NB4 (cell line): ENCODE measurements at regions not wholly inside any gene's neighbourhood (a gene's known extent, or its start where the extent isn't known, plus 50 kb on each side); places are given as distances from the start of the nearest gene placed in this dataset.

Source experiments
- DNase-seq: peaks from one replicate; pipeline ENCODE4 v3.0.0; 2010; ENCODE audit warnings: low read depth
- H3K4me3 ChIP-seq: one replicate; pipeline ENCODE4 v1.5.1; 2011; ENCODE audit warnings: mild to moderate bottlenecking, low read depth, low read length, moderate library complexity
- MYC ChIP-seq: IDR thresholded peaks from 2 replicates; pipeline ENCODE4 v1.6.1; 2011; ENCODE audit warnings: low read depth, low read length
- POLR2A ChIP-seq: IDR thresholded peaks from 2 replicates; pipeline ENCODE4 v1.6.1; 2011; ENCODE audit warnings: mild to moderate bottlenecking; ENCODE audit not compliant: insufficient read length; ENCODE audit errors: extremely low read depth
- TF ChIP-seq, protein P1 (sequence below): IDR thresholded peaks from one replicate; pipeline ENCODE4 v1.5.1; 2012; ENCODE audit warnings: low read depth, low read length
- TF ChIP-seq, protein P2 (sequence below): IDR thresholded peaks from 2 replicates; pipeline ENCODE4 v1.6.1; 2011; ENCODE audit warnings: low read depth, low read length

DNA sequence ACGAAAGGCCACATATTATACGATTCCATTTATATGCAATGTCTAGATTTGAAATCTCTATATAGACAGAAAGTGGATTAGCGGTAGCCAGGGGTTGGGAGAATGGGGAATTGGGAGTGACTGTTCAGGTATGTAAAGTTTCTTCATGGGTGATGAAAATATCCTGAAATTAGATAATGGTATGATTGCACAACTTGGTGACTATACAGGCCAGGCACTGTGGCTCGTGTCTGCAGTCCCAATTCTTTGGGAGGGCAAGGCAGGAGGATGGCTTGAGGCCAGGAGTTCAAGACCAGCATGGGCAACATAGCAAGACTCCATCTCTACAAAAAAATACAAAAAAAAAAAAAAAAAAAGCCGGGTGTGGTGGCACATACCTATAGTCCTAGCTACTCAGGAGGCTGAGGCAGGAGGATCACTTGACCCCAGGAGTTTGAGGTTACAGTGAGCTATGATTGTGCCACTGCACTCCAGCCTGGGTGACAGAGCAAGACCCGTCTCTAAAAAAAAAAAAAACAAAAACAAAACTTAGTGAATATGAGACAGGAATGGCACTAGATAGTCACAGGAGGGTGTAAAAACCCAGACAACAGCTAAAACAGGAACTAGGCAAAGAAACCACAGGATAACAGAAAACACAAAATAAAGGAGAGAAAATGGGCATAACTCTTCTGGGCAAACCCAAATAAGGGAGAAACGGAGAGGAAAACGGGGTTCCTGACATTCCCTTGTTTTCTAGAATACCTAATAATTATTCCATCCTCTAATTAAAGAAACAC, 72.1 kb upstream of the ZNF618 start:
- DNase-seq, result no peak
- no peak overlapping the region for H3K4me3 ChIP-seq
- TF ChIP-seq MYC (no peak), POLR2A (no peak)
- TF ChIP-seq, protein P1, sequence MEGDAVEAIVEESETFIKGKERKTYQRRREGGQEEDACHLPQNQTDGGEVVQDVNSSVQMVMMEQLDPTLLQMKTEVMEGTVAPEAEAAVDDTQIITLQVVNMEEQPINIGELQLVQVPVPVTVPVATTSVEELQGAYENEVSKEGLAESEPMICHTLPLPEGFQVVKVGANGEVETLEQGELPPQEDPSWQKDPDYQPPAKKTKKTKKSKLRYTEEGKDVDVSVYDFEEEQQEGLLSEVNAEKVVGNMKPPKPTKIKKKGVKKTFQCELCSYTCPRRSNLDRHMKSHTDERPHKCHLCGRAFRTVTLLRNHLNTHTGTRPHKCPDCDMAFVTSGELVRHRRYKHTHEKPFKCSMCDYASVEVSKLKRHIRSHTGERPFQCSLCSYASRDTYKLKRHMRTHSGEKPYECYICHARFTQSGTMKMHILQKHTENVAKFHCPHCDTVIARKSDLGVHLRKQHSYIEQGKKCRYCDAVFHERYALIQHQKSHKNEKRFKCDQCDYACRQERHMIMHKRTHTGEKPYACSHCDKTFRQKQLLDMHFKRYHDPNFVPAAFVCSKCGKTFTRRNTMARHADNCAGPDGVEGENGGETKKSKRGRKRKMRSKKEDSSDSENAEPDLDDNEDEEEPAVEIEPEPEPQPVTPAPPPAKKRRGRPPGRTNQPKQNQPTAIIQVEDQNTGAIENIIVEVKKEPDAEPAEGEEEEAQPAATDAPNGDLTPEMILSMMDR, result no peak
- TF ChIP-seq, protein P2, sequence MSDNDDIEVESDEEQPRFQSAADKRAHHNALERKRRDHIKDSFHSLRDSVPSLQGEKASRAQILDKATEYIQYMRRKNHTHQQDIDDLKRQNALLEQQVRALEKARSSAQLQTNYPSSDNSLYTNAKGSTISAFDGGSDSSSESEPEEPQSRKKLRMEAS, result no peak

DNA sequence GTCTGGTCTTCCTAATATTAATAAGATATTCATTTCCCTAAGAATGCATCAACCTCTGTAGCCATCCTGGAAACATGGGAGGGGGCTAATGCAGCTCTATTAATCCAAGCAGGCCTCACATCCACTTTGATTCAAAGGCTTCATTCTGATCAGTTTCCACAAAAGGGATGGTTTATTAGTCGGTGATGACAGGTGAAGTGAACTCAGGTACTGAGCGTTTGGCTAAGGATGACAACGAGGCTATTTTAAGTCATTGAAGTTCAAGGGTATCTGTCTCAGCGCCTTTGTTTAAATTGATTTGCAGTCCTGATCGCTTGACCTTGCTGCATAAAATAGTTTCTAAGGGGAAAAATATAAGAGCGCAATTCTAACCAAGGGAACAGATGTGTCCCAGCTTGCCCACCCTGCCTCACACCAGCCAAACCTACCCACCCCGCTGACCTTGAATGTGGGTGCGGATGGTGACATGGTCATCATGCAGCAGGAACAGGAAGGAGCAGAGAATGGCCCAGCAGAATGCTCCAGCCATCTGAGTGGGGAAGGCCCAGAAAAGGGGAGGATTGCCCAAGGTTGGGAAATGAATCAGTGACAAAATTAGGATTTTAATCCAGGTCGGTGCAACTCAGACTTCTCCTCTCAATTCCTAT, 70.5 kb upstream of the ZNF618 start:
- no peak overlapping the region for H3K4me3 ChIP-seq
- no peak for DNase-seq
- TF ChIP-seq POLR2A, result no peak
- TF ChIP-seq, protein P1, result no peak
- TF ChIP-seq MYC, result no peak
- TF ChIP-seq, protein P2, result no peak

DNA sequence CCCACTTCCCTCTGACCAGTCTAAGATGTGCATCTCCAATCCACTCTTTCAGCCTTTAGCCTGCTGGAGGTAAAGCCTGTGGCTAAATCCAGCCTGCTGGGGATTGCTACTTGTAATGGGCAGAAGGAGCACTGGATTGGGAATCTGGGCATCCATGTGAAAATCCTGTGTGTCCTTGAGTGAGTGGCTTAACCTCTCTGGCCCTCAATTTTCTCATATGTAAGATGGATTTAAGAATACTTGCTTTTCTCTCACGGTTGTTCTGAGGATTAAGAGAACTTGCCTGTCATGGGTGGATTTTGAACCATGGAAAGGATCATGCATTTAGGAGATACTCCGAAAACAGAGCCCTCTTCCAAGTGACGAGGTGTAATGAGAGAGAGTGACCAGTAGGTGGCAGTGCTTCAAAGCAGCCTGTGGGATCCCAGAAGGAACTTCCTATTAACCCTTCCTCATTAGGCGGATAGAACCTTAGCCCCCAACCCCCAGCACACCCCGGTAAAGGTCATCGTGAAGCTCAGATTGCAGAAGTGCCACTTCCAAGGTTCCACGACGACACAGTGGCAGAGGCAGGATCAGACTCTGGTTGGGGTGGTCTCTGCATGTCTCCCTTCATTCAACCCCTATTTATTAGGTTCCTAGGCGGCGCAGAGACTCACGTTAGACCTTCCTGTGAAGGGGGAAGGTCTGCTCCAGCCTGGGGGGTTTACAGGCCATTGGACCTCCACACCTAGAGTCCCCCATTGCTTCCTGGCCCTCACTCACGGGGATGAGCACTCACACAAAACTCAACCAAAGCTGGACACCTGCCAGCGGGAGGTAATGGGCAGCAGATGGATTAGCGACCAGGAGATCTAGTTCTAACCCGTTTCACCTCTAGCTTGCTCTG, 68.7 kb upstream of the ZNF618 start:
- peak; percentile 71 for DNase-seq
- TF ChIP-seq POLR2A (no peak), MYC (0 out of 2 replicates have a peak, but pooled peaks have one; percentile 38)
- TF ChIP-seq, protein P1, result peak; percentile 78
- TF ChIP-seq, protein P2, result 0 out of 2 replicates have a peak, but pooled peaks have one; percentile 42
- no peak overlapping the region for H3K4me3 ChIP-seq

DNA sequence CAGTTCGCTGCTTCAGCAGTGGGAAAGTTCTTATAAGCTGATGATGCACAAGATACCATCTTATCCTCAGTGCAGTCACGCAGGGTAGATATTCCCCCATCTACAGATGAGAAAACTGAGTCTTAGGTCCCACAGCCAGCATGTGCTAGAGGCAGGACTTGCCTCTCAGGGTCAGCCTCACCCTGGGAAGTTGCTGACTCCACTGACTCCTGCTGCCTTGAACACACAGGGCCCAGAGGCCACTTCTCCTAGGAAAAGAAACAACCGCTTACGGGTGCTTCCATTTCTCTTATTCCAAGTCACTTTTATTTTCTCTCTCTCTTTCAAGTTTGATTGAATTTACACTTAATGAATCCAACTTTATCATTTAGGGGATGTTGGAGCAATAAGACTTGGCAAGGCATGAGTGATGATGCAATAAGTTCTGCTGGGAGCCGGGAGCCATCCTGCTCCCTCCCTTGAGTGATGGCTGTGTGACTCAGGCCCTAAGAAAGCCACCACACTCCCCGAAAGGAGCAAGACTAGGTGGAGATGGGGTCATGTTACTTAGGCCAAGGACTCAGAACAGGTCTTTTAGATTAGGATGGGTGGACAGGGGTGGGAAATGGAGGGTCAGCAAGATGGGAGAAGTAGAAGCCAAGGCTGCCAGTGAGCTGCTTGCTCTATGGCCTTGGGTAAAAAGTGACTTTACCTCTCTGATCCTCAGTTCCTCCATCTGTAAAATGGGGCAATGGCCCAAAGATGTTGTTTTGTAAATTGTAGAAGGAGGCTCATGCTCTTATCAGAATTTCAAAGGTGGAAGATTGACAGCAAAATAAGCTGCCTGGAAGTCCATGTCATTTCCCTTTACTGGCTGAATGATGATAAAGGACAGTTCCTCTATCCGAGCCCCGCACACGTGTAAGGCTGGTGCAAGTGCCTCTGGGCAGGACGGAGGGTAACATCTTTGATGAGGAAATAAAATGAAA, 67.4 kb upstream of the ZNF618 start:
- peak; percentile 37 for DNase-seq
- TF ChIP-seq, protein P1, result no peak
- TF ChIP-seq, protein P2, result no peak
- TF ChIP-seq MYC (no peak), POLR2A (no peak)
- no peak overlapping the region for H3K4me3 ChIP-seq
